H1 (cell line): ENCODE measurements at regions not wholly inside any gene's neighbourhood (a gene's known extent, or its start where the extent isn't known, plus 50 kb on each side); places are given as distances from the start of the nearest gene placed in this dataset.

Experiments
- BACH1 ChIP-seq: IDR thresholded peaks from 2 replicates; pipeline ENCODE4 v1.6.1; 2012; ENCODE audit warnings: low read length, improper control_type of control experiment
- BRCA1 ChIP-seq: IDR thresholded peaks from 2 replicates; pipeline ENCODE4 v1.6.1; 2012; ENCODE audit warnings: low read depth, low read length, improper control_type of control experiment
- EGR1 ChIP-seq: IDR thresholded peaks from 2 replicates; pipeline ENCODE4 v1.6.1; 2011; ENCODE audit warnings: low read depth, low read length, borderline replicate concordance
- FOSL1 ChIP-seq: IDR thresholded peaks from 2 replicates; pipeline ENCODE4 v1.6.1; 2011; ENCODE audit warnings: mild to moderate bottlenecking, low read depth, low read length, moderate library complexity; ENCODE audit not compliant: insufficient read depth
- GABPA ChIP-seq: IDR thresholded peaks from 2 replicates; pipeline ENCODE4 v1.6.1; 2011; ENCODE audit warnings: mild to moderate bottlenecking, low read length, moderate library complexity, borderline replicate concordance; ENCODE audit not compliant: insufficient read depth
- PHF8 ChIP-seq: fragments of 200-600 bp; sonication (generic); conservative IDR thresholded peaks from 2 replicates; pipeline ENCODE4 v1.7.1; 2012; ENCODE audit warnings: low read depth, mild to moderate bottlenecking, inconsistent platforms, low read length, moderate library complexity
- RBBP5 ChIP-seq: IDR thresholded peaks from 2 replicates; pipeline ENCODE4 v1.7.1; 2012; ENCODE audit warnings: low read depth, mild to moderate bottlenecking, inconsistent platforms, low read length, moderate library complexity, borderline replicate concordance
- RNF2 ChIP-seq: fragments of 200-900, 300-1000 bp; sonication (generic); IDR thresholded peaks from 2 replicates; pipeline ENCODE4 v1.7.1; 2016; ENCODE audit warnings: borderline replicate concordance, low read depth, mild to moderate bottlenecking, antibody characterized with exemption, low read length; ENCODE audit not compliant: poor library complexity, severe bottlenecking; ENCODE audit errors: missing control alignments
- RXRA ChIP-seq: IDR thresholded peaks from 2 replicates; pipeline ENCODE4 v1.6.1; 2011; ENCODE audit warnings: low read depth, mild to moderate bottlenecking, low read length, moderate library complexity; ENCODE audit not compliant: insufficient read depth
- TF ChIP-seq, protein P1 (sequence below): fragments of 300-600 bp; sonication (generic); IDR thresholded peaks from 2 replicates; pipeline ENCODE4 v1.7.1; 2012; ENCODE audit warnings: low read length, moderate library complexity, mild to moderate bottlenecking, inconsistent platforms; ENCODE audit not compliant: insufficient replicate concordance

DNA sequence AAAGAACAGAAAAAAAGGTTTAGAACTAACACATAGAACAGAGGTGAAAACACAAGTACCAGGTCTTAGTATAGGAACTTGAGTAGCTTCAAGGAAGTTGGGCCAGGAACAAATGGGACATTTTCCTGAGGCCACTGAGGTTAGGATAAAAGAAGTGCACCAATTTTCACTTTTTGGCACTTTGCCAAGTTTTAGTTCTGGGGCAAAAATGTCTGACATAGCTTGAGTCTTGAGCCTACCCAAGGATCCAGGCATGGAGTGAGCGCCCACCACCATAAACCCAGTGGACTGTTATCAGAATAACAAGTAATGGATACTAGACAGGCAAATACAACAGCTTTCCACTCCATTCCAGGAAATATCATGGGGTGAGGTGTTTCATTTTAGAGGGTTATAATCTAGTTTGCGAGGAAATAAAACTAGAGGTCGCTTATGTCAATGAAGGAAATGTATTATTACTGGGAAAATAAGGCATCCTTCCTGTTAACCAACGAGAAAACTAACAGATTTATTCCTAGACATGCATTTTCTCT is 199.7 kb upstream of the HMGA2 start (continued):
- TF ChIP-seq, protein P1, sequence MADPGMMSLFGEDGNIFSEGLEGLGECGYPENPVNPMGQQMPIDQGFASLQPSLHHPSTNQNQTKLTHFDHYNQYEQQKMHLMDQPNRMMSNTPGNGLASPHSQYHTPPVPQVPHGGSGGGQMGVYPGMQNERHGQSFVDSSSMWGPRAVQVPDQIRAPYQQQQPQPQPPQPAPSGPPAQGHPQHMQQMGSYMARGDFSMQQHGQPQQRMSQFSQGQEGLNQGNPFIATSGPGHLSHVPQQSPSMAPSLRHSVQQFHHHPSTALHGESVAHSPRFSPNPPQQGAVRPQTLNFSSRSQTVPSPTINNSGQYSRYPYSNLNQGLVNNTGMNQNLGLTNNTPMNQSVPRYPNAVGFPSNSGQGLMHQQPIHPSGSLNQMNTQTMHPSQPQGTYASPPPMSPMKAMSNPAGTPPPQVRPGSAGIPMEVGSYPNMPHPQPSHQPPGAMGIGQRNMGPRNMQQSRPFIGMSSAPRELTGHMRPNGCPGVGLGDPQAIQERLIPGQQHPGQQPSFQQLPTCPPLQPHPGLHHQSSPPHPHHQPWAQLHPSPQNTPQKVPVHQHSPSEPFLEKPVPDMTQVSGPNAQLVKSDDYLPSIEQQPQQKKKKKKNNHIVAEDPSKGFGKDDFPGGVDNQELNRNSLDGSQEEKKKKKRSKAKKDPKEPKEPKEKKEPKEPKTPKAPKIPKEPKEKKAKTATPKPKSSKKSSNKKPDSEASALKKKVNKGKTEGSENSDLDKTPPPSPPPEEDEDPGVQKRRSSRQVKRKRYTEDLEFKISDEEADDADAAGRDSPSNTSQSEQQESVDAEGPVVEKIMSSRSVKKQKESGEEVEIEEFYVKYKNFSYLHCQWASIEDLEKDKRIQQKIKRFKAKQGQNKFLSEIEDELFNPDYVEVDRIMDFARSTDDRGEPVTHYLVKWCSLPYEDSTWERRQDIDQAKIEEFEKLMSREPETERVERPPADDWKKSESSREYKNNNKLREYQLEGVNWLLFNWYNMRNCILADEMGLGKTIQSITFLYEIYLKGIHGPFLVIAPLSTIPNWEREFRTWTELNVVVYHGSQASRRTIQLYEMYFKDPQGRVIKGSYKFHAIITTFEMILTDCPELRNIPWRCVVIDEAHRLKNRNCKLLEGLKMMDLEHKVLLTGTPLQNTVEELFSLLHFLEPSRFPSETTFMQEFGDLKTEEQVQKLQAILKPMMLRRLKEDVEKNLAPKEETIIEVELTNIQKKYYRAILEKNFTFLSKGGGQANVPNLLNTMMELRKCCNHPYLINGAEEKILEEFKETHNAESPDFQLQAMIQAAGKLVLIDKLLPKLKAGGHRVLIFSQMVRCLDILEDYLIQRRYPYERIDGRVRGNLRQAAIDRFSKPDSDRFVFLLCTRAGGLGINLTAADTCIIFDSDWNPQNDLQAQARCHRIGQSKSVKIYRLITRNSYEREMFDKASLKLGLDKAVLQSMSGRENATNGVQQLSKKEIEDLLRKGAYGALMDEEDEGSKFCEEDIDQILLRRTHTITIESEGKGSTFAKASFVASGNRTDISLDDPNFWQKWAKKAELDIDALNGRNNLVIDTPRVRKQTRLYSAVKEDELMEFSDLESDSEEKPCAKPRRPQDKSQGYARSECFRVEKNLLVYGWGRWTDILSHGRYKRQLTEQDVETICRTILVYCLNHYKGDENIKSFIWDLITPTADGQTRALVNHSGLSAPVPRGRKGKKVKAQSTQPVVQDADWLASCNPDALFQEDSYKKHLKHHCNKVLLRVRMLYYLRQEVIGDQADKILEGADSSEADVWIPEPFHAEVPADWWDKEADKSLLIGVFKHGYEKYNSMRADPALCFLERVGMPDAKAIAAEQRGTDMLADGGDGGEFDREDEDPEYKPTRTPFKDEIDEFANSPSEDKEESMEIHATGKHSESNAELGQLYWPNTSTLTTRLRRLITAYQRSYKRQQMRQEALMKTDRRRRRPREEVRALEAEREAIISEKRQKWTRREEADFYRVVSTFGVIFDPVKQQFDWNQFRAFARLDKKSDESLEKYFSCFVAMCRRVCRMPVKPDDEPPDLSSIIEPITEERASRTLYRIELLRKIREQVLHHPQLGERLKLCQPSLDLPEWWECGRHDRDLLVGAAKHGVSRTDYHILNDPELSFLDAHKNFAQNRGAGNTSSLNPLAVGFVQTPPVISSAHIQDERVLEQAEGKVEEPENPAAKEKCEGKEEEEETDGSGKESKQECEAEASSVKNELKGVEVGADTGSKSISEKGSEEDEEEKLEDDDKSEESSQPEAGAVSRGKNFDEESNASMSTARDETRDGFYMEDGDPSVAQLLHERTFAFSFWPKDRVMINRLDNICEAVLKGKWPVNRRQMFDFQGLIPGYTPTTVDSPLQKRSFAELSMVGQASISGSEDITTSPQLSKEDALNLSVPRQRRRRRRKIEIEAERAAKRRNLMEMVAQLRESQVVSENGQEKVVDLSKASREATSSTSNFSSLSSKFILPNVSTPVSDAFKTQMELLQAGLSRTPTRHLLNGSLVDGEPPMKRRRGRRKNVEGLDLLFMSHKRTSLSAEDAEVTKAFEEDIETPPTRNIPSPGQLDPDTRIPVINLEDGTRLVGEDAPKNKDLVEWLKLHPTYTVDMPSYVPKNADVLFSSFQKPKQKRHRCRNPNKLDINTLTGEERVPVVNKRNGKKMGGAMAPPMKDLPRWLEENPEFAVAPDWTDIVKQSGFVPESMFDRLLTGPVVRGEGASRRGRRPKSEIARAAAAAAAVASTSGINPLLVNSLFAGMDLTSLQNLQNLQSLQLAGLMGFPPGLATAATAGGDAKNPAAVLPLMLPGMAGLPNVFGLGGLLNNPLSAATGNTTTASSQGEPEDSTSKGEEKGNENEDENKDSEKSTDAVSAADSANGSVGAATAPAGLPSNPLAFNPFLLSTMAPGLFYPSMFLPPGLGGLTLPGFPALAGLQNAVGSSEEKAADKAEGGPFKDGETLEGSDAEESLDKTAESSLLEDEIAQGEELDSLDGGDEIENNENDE = no peak
- TF ChIP-seq PHF8 (no peak), RXRA (no peak), EGR1 (no peak), RNF2 (no peak), BACH1 (no peak), RBBP5 (no peak), GABPA (no peak), BRCA1 (no peak), FOSL1 (no peak)
